HEK293 (cell line): ENCODE measurements at regions not wholly inside any gene's neighbourhood (a gene's known extent, or its start where the extent isn't known, plus 50 kb on each side); places are given as distances from the start of the nearest gene placed in this dataset.

Experiments
- CTCF ChIA-PET: fragments of 350-600 bp; formaldehyde crosslinking; extraction: SDS; loops from one replicate; lab custom pipeline; 2021; ENCODE audit warnings: antibody characterized with exemption; lab: Yijun Ruan, JAX
- POLR2A ChIA-PET: fragments of 300-600 bp; formaldehyde crosslinking; extraction: SDS; loops from one replicate; lab custom pipeline; 2020; ENCODE audit warnings: antibody characterized with exemption, inconsistent platforms; lab: Yijun Ruan, JAX
- H3K27ac ChIP-seq: fragments of 200-500 bp; sonication (Bioruptor generic); 2 replicates; pipeline ENCODE4 v1.5.1; 2014; ENCODE audit warnings: low read depth, low read length, control low read depth, inconsistent platforms; ENCODE audit errors: extremely low read depth
- H3K36me3 ChIP-seq, 2 experiments: fragments of 200-500 bp in 1 of 2; sonication (Bioruptor generic) in 1 of 2; 1 replicate in 1 of 2; 2 replicates in 1 of 2; pipeline ENCODE4 v1.5.1; 2014 to 2017; ENCODE audit warnings: inconsistent platforms in 2 of 2, low read length in 2 of 2; ENCODE audit not compliant: control insufficient read depth in 2 of 2, insufficient read depth in 1 of 2
- H3K4me1 ChIP-seq: fragments of 200-500 bp; sonication (Bioruptor generic); 2 replicates; pipeline ENCODE4 v1.5.1; 2014; ENCODE audit warnings: mild to moderate bottlenecking, low read length, inconsistent platforms; ENCODE audit not compliant: control insufficient read depth, insufficient read depth
- H3K4me3 ChIP-seq: 2 replicates; pipeline ENCODE4 v1.5.1; 2011; ENCODE audit warnings: low read depth, mild to moderate bottlenecking, control low read depth, low read length, moderate library complexity
- H3K9me3 ChIP-seq: fragments of 200-500 bp; sonication (Bioruptor generic); 2 replicates; pipeline ENCODE4 v1.5.1; 2014; ENCODE audit warnings: low read depth, low read length, inconsistent platforms; ENCODE audit not compliant: control insufficient read depth, insufficient read depth
- AEBP2 ChIP-seq: fragments of 450-650 bp; formaldehyde crosslinking; IDR thresholded peaks from 2 replicates; pipeline ENCODE4 v1.5.1; 2016; ENCODE audit warnings: missing biosample characterization, missing genetic modification characterization, borderline replicate concordance
- FEZF1 ChIP-seq: fragments of 450-650 bp; formaldehyde crosslinking; IDR thresholded peaks from 2 replicates; pipeline ENCODE4 v1.5.1; 2016; ENCODE audit warnings: missing biosample characterization, missing genetic modification characterization
- HOXD13 ChIP-seq: sonication (generic); formaldehyde crosslinking; IDR thresholded peaks from 2 replicates; pipeline ENCODE4 v1.8.0; 2022; ENCODE audit warnings: missing genetic modification reagents, borderline replicate concordance
- PRDM2 ChIP-seq: fragments of 450-650 bp; formaldehyde crosslinking; IDR thresholded peaks from 2 replicates; pipeline ENCODE4 v1.5.1; 2016; ENCODE audit warnings: missing biosample characterization, missing genetic modification characterization, borderline replicate concordance
- REST ChIP-seq: fragments of 450-650 bp; formaldehyde crosslinking; IDR thresholded peaks from 2 replicates; pipeline ENCODE4 v1.5.1; 2016; ENCODE audit warnings: missing biosample characterization, missing genetic modification characterization
- WT1 ChIP-seq: fragments of 450-650 bp; formaldehyde crosslinking; IDR thresholded peaks from 2 replicates; pipeline ENCODE4 v1.5.1; 2016; ENCODE audit warnings: missing biosample characterization, missing genetic modification characterization
- YY1 ChIP-seq: fragments of 450-650 bp; formaldehyde crosslinking; IDR thresholded peaks from 2 replicates; pipeline ENCODE4 v1.5.1; 2018; ENCODE audit warnings: missing biosample characterization, missing genetic modification characterization
- ZBTB6 ChIP-seq: fragments of 450-650 bp; formaldehyde crosslinking; IDR thresholded peaks from 2 replicates; pipeline ENCODE4 v1.5.1; 2017; ENCODE audit warnings: missing biosample characterization, missing genetic modification characterization
- ZNF302 ChIP-seq: fragments of 450-650 bp; formaldehyde crosslinking; IDR thresholded peaks from 2 replicates; pipeline ENCODE4 v1.5.1; 2016; ENCODE audit warnings: missing biosample characterization, missing genetic modification characterization, low read depth
- ZNF391 ChIP-seq: fragments of 450-650 bp; formaldehyde crosslinking; IDR thresholded peaks from 2 replicates; pipeline ENCODE4 v1.5.1; 2016; ENCODE audit warnings: low read depth, missing biosample characterization, missing genetic modification characterization, borderline replicate concordance
- ZNF404 ChIP-seq: fragments of 450-650 bp; formaldehyde crosslinking; IDR thresholded peaks from 2 replicates; pipeline ENCODE4 v1.5.1; 2017; ENCODE audit warnings: missing biosample characterization, missing genetic modification characterization
- ZNF514 ChIP-seq: fragments of 450-650 bp; formaldehyde crosslinking; IDR thresholded peaks from 2 replicates; pipeline ENCODE4 v1.5.1; 2016; ENCODE audit warnings: missing biosample characterization, missing genetic modification characterization
- ZNF544 ChIP-seq: fragments of 450-650 bp; formaldehyde crosslinking; IDR thresholded peaks from 2 replicates; pipeline ENCODE4 v1.5.0; 2017; ENCODE audit warnings: missing biosample characterization, missing genetic modification characterization
- ZNF555 ChIP-seq: fragments of 450-650 bp; formaldehyde crosslinking; conservative IDR thresholded peaks from 2 replicates; pipeline ENCODE4 v1.5.1; 2017; ENCODE audit warnings: missing biosample characterization, mild to moderate bottlenecking, missing genetic modification characterization, inconsistent platforms
- ZNF571 ChIP-seq: fragments of 450-650 bp; formaldehyde crosslinking; IDR thresholded peaks from 2 replicates; pipeline ENCODE4 v1.5.0; 2017; ENCODE audit warnings: missing biosample characterization, missing genetic modification characterization
- ZNF629 ChIP-seq: fragments of 450-650 bp; formaldehyde crosslinking; IDR thresholded peaks from 2 replicates; pipeline ENCODE4 v1.5.1; 2017; ENCODE audit warnings: missing biosample characterization, missing genetic modification characterization
- ZNF660 ChIP-seq: fragments of 450-650 bp; IDR thresholded peaks from 2 replicates; pipeline ENCODE4 v1.5.1; 2018; ENCODE audit warnings: missing biosample characterization, mild to moderate bottlenecking, missing genetic modification characterization
- ZSCAN23 ChIP-seq: fragments of 450-650 bp; formaldehyde crosslinking; IDR thresholded peaks from 2 replicates; pipeline ENCODE4 v1.5.1; 2016; ENCODE audit warnings: missing biosample characterization, missing genetic modification characterization

GRCh38 chr2:142748559-142749099 lies 128.8 kb upstream of the KYNU start:
- ChIA-PET CTCF (interaction anchor here (1.0 kb wide), 1 partner anchor 11 kb away, joined by 3 read pairs; no protein-coding TSS in a partner anchor), POLR2A (no interaction called here)
- Histone ChIP-seq H3K9me3 (no peaks in the 10 kb centered on the region), H3K4me3 (no peak overlapping the region), H3K36me3 (no peaks in the 10 kb centered on the region), H3K4me1 (no peaks in the 10 kb centered on the region), H3K27ac (no peak overlapping the region)
- no peak for TF ChIP-seq ZNF544 (tag by site-specific recombination)
- no peak for TF ChIP-seq PRDM2
- no peak for TF ChIP-seq FEZF1 (tag by site-specific recombination)
- no peak for TF ChIP-seq ZBTB6
- TF ChIP-seq ZNF302 (tag by site-specific recombination), result no peak
- TF ChIP-seq YY1 (tag by site-specific recombination), result no peak
- no peak for TF ChIP-seq ZNF391 (tag by site-specific recombination)
- TF ChIP-seq ZNF571, result no peak
- no peak for TF ChIP-seq ZNF660 (tag by site-specific recombination)
- TF ChIP-seq ZNF514 (tag by site-specific recombination), result no peak
- TF ChIP-seq ZNF404, result no peak
- no peak for TF ChIP-seq ZNF629
- TF ChIP-seq WT1 (tag by site-specific recombination), result no peak
- TF ChIP-seq ZSCAN23 (tag by site-specific recombination), result no peak
- no peak for TF ChIP-seq ZNF555 (tag by site-specific recombination)
- TF ChIP-seq REST (tag by site-specific recombination), result no peak
- TF ChIP-seq HOXD13 (CRISPR knock-in tag), result no peak
- no peak for TF ChIP-seq AEBP2 (tag by site-specific recombination)
